ENCODE measurements at regions not wholly inside any gene's neighbourhood (a gene's known extent, or its start where the extent isn't known, plus 50 kb on each side); places are given as distances from the start of the nearest gene placed in this dataset.
A peak's percentile ranks its signal among the peaks of the same experiment; 100 is the strongest.

DNA sequence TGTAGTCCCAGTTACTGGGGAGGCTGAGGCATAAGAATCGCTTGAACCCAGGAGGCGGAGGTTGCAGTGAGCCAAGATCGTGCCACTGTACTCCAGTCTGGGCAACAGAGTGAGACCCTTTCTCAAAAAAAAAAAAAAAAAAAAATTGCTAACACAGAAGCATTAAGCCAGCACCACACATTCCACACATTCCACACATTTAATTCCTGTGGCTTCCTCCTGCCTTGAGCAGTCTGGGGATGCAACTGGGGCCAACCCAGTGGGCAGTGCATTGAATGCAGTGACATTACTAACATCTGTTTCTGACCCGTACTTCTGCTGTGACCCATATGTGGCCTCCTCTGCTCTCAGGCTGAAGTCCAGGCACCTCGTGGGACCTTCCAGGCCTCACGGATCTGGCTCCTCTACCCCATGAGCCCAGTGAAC is 107.0 kb downstream of the BCL2L11 start:
- H3K27ac ChIP-seq: no peak overlapping the region
- no peak for TF ChIP-seq ZFX (IDR thresholded peaks at IDR 0.05)
- TF ChIP-seq, protein P1, sequence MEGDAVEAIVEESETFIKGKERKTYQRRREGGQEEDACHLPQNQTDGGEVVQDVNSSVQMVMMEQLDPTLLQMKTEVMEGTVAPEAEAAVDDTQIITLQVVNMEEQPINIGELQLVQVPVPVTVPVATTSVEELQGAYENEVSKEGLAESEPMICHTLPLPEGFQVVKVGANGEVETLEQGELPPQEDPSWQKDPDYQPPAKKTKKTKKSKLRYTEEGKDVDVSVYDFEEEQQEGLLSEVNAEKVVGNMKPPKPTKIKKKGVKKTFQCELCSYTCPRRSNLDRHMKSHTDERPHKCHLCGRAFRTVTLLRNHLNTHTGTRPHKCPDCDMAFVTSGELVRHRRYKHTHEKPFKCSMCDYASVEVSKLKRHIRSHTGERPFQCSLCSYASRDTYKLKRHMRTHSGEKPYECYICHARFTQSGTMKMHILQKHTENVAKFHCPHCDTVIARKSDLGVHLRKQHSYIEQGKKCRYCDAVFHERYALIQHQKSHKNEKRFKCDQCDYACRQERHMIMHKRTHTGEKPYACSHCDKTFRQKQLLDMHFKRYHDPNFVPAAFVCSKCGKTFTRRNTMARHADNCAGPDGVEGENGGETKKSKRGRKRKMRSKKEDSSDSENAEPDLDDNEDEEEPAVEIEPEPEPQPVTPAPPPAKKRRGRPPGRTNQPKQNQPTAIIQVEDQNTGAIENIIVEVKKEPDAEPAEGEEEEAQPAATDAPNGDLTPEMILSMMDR (conservative IDR thresholded peaks at IDR 0.05): no peak

DNA sequence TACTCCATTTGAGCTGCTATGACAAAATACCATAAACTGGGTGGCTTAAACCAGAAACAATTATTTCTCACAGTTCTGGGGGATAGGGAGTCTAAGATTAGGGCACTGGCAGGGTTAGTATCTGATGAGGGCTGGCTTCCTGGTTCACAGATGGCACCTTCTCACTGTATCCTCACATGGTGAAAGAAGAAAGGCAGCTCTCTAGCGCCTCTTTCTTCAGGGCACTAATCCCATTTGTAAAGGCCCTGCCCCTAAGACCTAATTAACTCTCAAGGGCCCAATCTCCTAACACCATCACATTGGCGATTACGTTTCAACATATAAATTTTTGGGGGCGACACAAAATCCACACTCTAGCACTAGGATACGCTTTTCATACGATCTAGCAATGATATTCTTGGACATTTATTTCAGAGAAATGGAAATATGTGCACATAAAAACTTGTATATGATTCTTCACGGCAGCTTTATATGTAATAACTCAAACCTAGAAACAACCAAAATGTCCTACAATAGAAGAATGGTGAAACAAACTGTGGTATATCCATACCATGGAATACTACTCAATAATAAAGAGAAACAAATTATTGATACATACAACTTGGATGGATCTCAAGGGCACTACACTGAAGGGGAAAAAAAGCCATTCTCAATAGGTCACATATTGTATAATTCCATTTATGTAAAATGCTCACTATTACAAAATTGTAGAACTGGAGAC is 111.0 kb downstream of the BCL2L11 start:
- H3K27ac ChIP-seq: no peak overlapping the region
- TF ChIP-seq, protein P1 (conservative IDR thresholded peaks at IDR 0.05): peak; percentile 20
- no peak for TF ChIP-seq ZFX (IDR thresholded peaks at IDR 0.05)

DNA sequence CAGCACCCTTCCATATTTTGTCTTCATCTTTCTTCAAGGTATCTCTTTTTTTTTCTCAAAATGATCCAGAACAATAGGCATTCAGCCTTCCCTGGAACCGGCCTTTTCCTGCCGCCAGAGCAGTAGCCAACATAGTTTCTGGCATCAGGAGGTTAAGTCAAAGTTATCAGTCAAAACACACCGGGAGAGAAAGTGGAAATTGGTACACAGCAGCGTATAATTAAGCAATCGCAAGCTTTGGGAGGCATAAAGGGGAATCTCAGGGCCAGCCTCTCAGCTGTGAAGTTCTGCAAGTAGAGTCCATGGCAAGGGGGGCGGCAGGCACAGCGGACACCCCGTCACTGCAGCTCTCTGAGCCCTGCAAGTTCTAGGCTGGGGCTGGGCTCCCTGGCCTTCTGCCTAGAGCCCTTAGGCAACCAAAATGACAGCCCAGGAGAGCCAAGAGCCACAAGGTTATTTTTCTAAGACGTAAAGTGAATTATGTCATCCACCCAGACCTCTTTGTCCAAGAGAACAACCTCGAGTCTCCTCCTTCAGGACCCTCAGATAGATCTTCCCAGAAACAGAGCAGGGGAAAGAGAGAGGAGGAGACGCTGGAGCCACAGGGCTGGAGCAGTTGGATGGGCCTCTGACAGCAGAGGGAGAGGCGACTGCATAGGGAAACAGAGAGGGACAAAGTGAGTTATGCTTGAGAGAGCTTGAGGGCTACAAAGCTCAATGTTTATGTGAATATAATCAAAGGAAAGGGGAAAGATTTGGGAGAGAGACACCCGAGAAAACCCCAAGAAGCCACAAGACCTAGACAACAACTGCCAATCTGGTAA is 114.7 kb downstream of the BCL2L11 start:
- no peak overlapping the region for H3K27ac ChIP-seq
- TF ChIP-seq ZFX (IDR thresholded peaks at IDR 0.05): no peak

DNA sequence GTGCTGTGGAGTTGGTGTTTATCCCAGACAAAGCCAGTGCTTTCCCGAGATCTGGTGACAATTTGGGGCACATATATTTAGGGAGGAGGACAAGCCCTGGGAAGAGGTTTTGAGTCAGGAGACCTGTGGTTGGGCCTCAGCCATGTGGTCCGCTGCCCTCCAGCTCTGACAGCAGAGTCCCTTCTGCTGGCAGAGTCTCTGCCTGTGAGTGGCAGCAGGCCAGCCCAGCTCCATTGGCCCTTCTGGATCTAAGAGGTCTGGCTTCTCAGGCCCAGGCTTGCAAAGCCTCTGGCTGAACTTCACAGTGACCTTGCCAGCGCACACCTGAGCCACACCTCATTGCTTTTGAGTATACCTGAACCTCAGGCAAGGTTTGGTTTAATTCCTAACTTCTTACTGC is 115.3 kb downstream of the BCL2L11 start:
- TF ChIP-seq ZFX (IDR thresholded peaks at IDR 0.05): no peak
- TF ChIP-seq, protein P1 (conservative IDR thresholded peaks at IDR 0.05): no peak
- no peak overlapping the region for H3K27ac ChIP-seq

DNA sequence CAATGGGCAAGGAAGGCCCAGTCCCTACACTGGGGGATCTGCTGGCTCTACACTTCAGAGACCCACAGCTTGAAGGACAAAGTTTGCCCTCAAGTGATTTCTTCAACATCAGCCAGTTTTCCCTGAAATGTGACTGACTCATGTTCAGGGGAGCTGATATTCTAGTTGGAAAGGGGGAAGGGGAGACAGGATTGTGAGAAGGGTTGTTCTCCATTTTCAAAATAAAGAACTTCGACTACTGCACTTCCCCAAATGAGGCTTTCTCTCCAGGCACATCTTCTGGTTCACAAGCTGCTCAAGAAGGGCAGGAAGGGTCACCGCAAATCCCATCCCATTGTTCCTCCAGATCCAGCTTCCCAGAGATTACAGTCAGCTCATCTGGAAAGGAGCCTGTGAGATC is 117.6 kb downstream of the BCL2L11 start:
- TF ChIP-seq, protein P1 (conservative IDR thresholded peaks at IDR 0.05): no peak
- no peak for TF ChIP-seq ZFX (IDR thresholded peaks at IDR 0.05)
- H3K27ac ChIP-seq: no peak overlapping the region

DNA sequence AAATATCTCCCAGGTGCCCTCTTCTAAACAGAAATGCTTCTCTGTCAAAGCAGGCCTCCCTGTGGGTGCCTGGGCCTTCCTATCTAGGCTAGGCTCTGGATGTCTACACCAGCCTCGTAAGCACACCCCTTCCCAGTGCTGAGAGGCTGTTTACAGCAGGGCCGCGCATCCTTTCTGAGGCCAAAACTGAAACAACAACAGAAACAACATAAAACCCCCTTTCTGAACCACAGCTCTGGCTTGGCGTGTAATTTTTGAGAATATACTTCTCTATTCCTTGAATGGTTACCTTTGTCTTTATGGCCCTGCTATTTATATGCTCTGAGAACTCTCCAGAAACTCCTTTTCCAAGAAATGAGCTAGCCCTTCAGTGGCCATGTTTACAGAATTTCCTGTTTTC is 118.4 kb downstream of the BCL2L11 start:
- H3K27ac ChIP-seq: no peak overlapping the region
- TF ChIP-seq ZFX (IDR thresholded peaks at IDR 0.05): no peak
- TF ChIP-seq, protein P1 (conservative IDR thresholded peaks at IDR 0.05): no peak

DNA sequence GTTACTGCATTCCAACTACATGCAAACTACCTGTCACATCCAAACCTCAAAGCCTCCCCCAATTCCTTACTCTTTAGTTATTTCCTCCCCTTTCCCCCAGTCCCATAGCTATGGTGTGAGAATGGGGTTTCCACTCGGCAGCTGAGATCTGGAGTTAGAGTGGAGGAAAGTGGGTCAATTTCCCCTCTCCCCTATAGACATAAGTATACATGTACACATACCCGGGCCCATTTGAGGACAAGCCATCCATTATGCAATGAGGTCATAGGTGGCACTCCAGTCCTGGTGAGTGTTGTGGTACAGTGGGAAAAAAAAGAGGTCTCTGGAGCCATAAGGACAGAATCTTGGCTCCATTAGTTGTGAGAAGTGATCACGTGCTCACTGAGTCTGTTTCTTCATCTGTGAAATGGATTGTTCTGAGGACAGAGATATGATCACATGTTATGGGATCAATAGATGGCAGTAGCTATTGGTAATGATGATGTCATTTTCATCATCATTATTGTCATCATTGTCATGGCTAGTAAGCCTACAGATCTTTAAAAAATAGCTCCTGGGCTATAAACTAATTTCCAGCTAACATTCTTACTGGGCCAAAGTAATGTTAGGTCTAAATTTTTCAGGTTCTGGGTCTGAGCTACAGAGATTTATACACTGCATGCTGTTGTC is 119.0 kb downstream of the BCL2L11 start:
- no peak for TF ChIP-seq ZFX (IDR thresholded peaks at IDR 0.05)
- TF ChIP-seq, protein P1 (conservative IDR thresholded peaks at IDR 0.05): no peak
- H3K27ac ChIP-seq: no peak overlapping the region
